Pancreas (tissue), 10 donors: ENCODE measurements at regions not wholly inside any gene's neighbourhood (a gene's known extent, or its start where the extent isn't known, plus 50 kb on each side); places are given as distances from the start of the nearest gene placed in this dataset.

Experiments used
- ATAC-seq, 4 donors: fragments of 200-7000 bp; cut with Tn5 transposase; one replicate each; pipeline versions ENCODE4 v1.8.0 to v1.9.1; 2020; ENCODE audit warnings: mild to moderate bottlenecking in 4 of 4, moderate library complexity in 4 of 4
- DNase-seq, 6 donors: peaks; one replicate each; pipeline ENCODE4 v3.0.0-alpha.2; 2020
- FAIRE-seq: peaks from 2 replicates; lab custom pipeline; 2012; peaks lifted over from hg19 to GRCh38; lab: Jason Lieb, UNC
- H3K27ac ChIP-seq, 4 donors: fragments of 200-600 bp; sonication (generic); 1 replicate in 3 of 4; 2 replicates in 1 of 4; pipeline versions ENCODE4 v1.5.0 to v1.8.0; 2020
- H3K27me3 ChIP-seq, 4 donors: fragments of 200-600 bp; one replicate each; pipeline ENCODE4 v1.8.0; 2021
- H3K36me3 ChIP-seq, 3 donors: fragments of 200-600 bp; sonication (generic) in 1 of 3; one replicate each; pipeline versions ENCODE4 v1.5.0 to v1.8.0; 2020 to 2021
- H3K4me1 ChIP-seq, 3 donors: fragments of 200-600 bp; one replicate each; pipeline ENCODE4 v1.8.0; 2021
- H3K4me3 ChIP-seq, 4 donors: fragments of 200-600 bp; sonication (generic) in 2 of 4; one replicate each; pipeline versions ENCODE4 v1.5.0 to v1.8.0; 2020 to 2021
- H3K9me3 ChIP-seq, 4 donors: fragments of 200-600 bp; one replicate each; pipeline ENCODE4 v1.8.0; 2021
- CTCF ChIP-seq, 4 donors: fragments of 200-600 bp; sonication (generic) in 3 of 4; IDR thresholded peaks; one replicate each; pipeline versions ENCODE4 v1.5.0 to v1.8.0; 2021; ENCODE audit warnings: antibody characterized with exemption in 4 of 4
- WGBS, 2 donors: extraction: QIAGEN DNeasy Blood & Tissue Kit; methylation state at CpG; one replicate each; pipeline ENCODE4 v1.1.7; 2013; 5-methylcytosine and 5-hydroxymethylcytosine counted together
- intact Hi-C, 3 donors: fragments of 100-400 bp; cut with DNase I; formaldehyde crosslinking; loops; one replicate each; pipeline versions ENCODE4 v1.11.1 to v1.14.2; 2022
- donor health status: healthy with polysubstance abuse.
- donor health status: DM: no; HTN: no; CAD: no; lungs with moderate emphysema.
- donor health status: DM: no; HTN: no; CAD: no.
- donor health status: control.
- donor health status: control.
- donor health status: Bipolar disorder and iron deficiency.
- donor health status: DM: yes; HTN: yes; CAD: no.
- donor health status: DM: no; HTN: no; CAD: no.
- donor health status: DM: no; HTN: no; CAD: no.
- donor health status: DM: yes; HTN: yes; CAD: no.

GRCh38 chr18:78769502-78770105, 210.0 kb upstream of the SALL3 start:
- Histone ChIP-seq H3K4me3 (no peak overlapping the region), H3K27ac (no peak overlapping the region), H3K36me3 (no peaks in the 10 kb centered on the region), H3K27me3 (peaks cover 0 to 5% (median 0%) of the 10 kb centered on the region in 4 donors), H3K4me1 (peaks cover 0 to 6% (median 0%) of the 10 kb centered on the region in 3 donors), H3K9me3 (no peaks in the 10 kb centered on the region)
- intact Hi-C loops = no loop called here
- FAIRE-seq = no peak
- no peak for TF ChIP-seq CTCF (IDR thresholded peaks at IDR 0.05)
- 52% methylated on average over 18 of the region's 18 CpGs for WGBS, 2 donors
- DNase-seq = peak in 1 of 6 donors; percentile 35
- ATAC-seq = no peak

- Histone ChIP-seq H3K27ac (no peak overlapping the region), H3K36me3 (no peaks in the 10 kb centered on the region), H3K9me3 (no peaks in the 10 kb centered on the region), H3K4me1 (peaks cover 0 to 6% (median 0%) of the 10 kb centered on the region in 3 donors), H3K27me3 (peaks cover 0 to 5% (median 0%) of the 10 kb centered on the region in 4 donors), H3K4me3 (no peak overlapping the region)
- intact Hi-C loops = no loop called here
- FAIRE-seq (no peak), DNase-seq (peak in 1 of 6 donors; percentile 25), ATAC-seq (no peak)
- 69 to 71% methylated on average over 21 of the region's 21 CpGs for WGBS, 2 donors
- TF ChIP-seq CTCF (IDR thresholded peaks at IDR 0.05) = no peak
Measured at GRCh38 chr18:78770139-78770822, 209.3 kb upstream of the SALL3 start.

GRCh38 chr18:78770823-78771139, 208.8 kb upstream of the SALL3 start:
- 64 to 74% methylated on average over 12 of the region's 12 CpGs for WGBS, 2 donors
- TF ChIP-seq CTCF (IDR thresholded peaks at IDR 0.05) = no peak
- H3K4me1 ChIP-seq = peaks cover 0 to 6% (median 0%) of the 10 kb centered on the region in 3 donors
- peak in 1 of 6 donors; percentile 25 for DNase-seq
- H3K4me3 ChIP-seq = no peak overlapping the region
- H3K27me3 ChIP-seq = peaks cover 0 to 5% (median 0%) of the 10 kb centered on the region in 4 donors
- no peak for ATAC-seq
- intact Hi-C loops = no loop called here
- no peaks in the 10 kb centered on the region for H3K9me3 ChIP-seq
- no peaks in the 10 kb centered on the region for H3K36me3 ChIP-seq
- no peak overlapping the region for H3K27ac ChIP-seq
- FAIRE-seq = no peak

GRCh38 chr18:78771496-78772359, 207.9 kb upstream of the SALL3 start:
- peaks cover 0 to 6% (median 0%) of the 10 kb centered on the region in 3 donors for H3K4me1 ChIP-seq
- intact Hi-C loops = no loop called here
- DNase-seq (peak in 1 of 6 donors; percentile 30), FAIRE-seq (no peak), ATAC-seq (no peak)
- no peaks in the 10 kb centered on the region for H3K36me3 ChIP-seq
- no peaks in the 10 kb centered on the region for H3K9me3 ChIP-seq
- WGBS, 2 donors = 69 to 77% methylated on average over 22 of the region's 22 CpGs
- no peak overlapping the region for H3K27ac ChIP-seq
- no peak overlapping the region for H3K4me3 ChIP-seq
- no peak for TF ChIP-seq CTCF (IDR thresholded peaks at IDR 0.05)
- H3K27me3 ChIP-seq = peaks cover 0 to 2% (median 0%) of the 10 kb centered on the region in 4 donors
